Esophagus squamous epithelium (tissue), 4 donors: ENCODE measurements at regions not wholly inside any gene's neighbourhood (a gene's known extent, or its start where the extent isn't known, plus 50 kb on each side); places are given as distances from the start of the nearest gene placed in this dataset.

Experiments
- POLR2A ChIP-seq, 4 donors: fragments of 450-650 bp; IDR thresholded peaks; one replicate each; pipeline ENCODE4 v1.6.1; 2017; ENCODE audit warnings: antibody characterized with exemption in 4 of 4, mild to moderate bottlenecking in 4 of 4, moderate library complexity in 3 of 4
- TF ChIP-seq, protein P1 (sequence below), 6 experiments: fragments of 450-650 bp in 4 of 6; fragments of 200-600 bp in 2 of 6; sonication (generic) in 2 of 6; IDR thresholded peaks; one replicate each; pipeline ENCODE4 v1.5.1; 2016 to 2019; ENCODE audit warnings: antibody characterized with exemption in 6 of 6, mild to moderate bottlenecking in 4 of 6, moderate library complexity in 4 of 6

DNA sequence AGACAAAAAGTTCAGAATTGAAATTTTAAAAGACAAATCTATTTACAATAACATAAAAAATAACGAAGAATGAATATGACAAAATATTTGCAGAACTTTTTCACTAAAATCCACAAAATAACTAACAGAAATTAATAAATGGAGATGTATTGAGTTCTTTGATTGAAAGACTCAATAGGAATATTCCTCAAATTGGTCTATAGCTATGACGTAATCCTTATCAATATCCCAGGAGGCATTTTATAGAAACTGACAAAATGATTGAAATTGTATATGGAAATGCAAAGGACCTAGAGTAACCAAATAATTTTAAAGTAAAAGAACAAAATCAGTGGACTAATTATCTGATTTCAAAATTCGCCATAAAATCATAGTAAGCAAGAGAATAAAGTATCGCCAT, 328.7 kb downstream of the MED10 start:
- TF ChIP-seq, protein P1, sequence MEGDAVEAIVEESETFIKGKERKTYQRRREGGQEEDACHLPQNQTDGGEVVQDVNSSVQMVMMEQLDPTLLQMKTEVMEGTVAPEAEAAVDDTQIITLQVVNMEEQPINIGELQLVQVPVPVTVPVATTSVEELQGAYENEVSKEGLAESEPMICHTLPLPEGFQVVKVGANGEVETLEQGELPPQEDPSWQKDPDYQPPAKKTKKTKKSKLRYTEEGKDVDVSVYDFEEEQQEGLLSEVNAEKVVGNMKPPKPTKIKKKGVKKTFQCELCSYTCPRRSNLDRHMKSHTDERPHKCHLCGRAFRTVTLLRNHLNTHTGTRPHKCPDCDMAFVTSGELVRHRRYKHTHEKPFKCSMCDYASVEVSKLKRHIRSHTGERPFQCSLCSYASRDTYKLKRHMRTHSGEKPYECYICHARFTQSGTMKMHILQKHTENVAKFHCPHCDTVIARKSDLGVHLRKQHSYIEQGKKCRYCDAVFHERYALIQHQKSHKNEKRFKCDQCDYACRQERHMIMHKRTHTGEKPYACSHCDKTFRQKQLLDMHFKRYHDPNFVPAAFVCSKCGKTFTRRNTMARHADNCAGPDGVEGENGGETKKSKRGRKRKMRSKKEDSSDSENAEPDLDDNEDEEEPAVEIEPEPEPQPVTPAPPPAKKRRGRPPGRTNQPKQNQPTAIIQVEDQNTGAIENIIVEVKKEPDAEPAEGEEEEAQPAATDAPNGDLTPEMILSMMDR (IDR thresholded peaks at IDR 0.05): no peak
- no peak for TF ChIP-seq POLR2A (IDR thresholded peaks at IDR 0.05)
